ENCODE measurements at regions not wholly inside any gene's neighbourhood (a gene's known extent, or its start where the extent isn't known, plus 50 kb on each side); places are given as distances from the start of the nearest gene placed in this dataset.

DNA sequence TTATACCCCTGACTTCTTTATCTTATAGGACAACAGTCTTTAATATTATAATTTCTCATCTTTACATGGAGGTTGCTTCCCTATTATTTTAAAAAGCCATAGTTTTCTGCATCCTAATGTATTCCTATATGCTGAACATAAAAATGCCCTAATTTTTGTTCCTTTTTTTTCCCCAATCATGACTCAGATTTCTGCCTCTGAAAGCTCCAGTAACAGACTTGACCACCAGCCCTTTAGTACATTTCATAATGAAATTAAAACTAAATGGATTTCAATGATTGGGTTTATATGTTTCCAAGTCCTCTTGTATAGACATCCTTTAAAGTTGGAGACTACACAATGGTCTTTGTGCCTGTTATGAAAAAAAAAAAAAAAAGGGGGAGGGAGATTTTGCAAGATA, 712.5 kb downstream of the DIAPH3 start:
- DNase-seq (ENCODE audit: low spot score): no peak

DNA sequence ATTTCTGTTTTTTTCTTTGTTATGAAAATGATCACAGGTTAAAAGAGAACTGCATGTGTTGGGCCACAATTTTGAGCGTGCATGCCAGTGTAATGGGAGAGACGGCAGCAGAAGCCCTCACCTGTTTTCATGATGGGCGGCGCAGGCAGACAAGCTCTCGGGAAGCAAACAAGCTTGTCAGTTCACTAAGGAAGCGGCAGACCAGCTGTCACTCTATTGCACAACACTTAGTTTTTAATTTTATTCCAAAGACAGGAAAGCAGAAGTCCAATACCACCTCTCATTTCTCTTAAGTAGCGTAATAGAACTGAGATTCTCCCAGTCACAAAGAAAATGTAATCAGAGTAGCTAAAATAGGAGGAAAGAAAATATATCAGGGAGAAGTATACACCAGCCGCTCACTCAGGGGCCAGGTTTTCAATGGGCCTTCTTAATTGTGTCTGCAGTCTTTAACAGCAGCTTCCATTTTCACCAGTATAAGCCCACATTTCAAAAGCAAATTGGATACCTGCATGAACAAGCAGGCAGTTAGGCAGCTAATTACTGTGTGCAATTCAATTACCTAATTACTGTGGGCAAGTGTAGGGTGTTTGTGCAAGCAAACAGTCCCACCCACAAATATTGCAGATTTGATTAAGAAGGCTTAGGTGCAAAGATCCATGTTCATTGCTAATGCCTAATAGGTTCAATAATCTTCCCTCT, 711.4 kb downstream of the DIAPH3 start:
- DNase-seq (ENCODE audit: low spot score): no peak

DNA sequence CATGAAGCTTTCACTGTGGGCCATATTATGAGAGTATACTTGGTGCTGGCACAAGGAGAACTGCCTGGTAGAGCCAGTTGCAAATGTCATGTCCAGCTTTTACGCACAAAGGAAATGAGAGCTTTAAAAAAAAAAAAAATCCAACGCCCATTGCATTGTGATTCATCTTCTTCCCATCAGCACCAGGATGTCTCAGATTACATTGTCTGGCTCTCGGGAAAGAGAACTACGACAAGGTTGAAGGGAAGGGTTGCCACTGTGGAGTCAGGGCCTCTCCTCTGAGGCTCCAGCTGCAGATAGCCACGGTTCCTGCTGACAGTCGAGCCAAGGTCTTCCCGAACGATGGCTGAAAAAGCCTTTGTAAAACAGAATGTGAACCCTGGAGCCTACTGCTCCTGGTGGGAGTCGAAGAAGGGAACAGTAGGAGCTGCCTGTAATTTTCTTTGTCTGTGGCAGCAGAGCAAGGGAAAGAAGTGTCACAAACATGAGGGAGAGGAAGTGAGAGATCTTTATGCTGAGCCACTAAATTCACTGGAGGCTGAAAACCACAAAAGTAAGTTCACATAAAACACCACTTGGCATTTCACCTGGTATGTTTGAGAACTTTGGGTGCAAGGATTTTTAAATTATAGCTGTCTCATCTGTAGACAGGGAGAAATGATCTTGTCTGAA, 704.7 kb downstream of the DIAPH3 start:
- DNase-seq (ENCODE audit: low spot score): no peak

DNA sequence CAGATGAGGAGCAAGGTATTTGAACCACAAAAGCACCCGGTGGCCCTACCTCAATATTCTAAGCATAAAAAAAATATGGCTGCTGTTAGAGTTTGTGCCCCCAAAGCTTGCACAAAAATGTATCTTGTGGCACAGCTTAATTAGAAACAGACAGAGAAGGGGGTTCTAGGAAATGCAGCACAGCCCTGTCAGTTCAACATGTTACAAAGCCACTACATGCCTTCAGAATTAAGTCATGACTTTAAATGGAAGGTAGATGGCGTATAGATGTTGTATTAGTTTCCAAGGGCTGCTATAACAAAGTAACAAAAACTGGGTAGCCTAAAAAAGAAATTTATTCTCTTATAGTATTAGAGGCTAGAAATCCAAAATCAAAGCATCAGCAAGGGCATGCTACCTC, 703.8 kb downstream of the DIAPH3 start:
- DNase-seq (ENCODE audit: low spot score): no peak

DNA sequence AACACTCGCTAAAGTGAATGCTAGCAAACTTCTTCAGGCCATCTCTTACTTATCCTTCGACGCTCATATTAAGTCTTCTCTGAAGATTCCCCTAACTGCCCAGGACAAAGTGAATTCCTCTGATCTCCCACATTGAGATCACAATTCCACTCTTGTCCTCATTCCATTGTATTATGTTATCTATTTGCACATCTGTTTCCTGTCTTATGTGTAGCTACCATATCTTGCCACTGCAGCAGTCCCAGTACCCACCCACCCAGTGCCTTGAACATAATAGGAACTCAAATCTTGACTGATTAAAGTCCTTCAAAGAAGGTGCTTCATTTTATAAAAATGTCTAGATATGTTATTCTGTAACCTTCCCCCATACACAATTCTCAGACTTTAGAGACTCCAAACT, 702.3 kb downstream of the DIAPH3 start:
- no peak for DNase-seq (ENCODE audit: low spot score)

DNA sequence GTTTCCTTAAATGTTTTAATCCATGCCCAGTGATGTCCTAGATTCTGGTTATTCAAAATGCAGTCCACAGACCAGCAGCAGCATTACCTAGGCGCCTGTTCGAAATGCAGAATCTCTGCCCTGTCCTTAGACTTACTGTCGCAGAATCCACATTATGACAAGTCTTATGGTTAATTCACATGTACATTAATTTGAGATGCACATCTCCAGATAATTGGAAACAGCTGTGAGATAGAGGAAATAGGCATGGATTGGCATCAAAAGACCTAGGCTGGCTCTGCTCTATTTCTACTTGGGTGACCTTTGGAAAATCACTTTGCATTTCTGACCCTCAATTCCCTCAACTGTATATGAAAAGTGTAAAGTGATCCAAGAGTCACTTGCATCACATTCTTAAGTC, 700.7 kb downstream of the DIAPH3 start:
- DNase-seq (ENCODE audit: low spot score): no peak

DNA sequence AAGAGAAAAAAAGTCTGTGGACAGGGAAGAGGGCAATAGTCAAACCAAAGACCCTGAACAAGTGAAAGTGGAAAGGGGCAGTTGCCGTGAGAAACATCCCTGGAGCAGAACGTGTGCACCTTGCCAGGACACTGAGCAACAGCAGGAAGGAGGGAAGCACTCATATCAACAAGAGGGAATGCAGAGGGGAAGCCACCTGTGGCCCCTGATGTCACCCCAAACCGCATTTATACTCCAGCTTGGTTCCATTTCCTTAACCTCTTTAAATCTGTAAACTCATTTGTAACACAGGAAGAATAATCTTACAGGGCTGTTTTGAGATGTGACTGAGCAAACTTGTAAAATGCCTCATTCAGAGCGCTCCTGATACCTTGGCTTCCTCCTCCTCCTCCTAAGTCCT, 698.8 kb downstream of the DIAPH3 start:
- no peak for DNase-seq (ENCODE audit: low spot score)

DNA sequence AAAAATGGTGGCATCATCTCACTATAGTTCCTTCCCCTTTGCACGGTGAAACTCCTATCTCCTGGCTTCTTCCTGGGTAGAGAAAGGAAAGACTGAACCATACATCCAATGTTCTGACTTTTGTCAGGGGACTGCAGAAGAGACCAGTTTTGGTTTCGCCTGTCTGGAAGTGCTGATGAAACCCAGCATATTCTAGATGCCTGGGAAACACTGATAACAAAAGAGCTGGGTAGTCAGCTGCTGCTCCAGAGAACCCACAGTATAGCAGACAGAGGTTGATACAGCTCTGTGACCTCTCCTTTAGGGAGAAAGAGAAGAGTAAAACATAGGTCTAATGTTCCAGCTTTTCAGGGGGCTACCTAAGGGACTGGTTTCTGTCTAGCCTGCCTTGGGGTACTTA, 695.3 kb downstream of the DIAPH3 start:
- peak; percentile 12 for DNase-seq (ENCODE audit: low spot score)

DNA sequence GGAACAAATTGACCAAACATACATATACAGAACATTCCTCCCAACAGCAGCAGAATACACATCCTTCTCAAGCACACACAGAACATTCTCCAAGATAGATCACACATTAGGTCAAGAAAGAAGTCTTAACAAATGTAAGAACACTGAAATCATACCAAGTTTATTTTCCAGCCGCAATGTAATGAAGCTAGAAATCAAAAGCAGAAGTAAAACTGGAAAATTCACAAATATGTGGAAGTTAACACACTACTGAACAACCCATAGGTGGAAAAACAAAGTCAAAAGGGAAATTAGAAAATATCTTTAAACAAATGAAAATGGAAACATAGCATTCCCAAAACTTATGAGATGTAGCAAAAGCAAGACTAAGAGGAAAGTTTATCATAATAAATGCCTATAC, 692.6 kb downstream of the DIAPH3 start:
- DNase-seq (ENCODE audit: low spot score): no peak

DNA sequence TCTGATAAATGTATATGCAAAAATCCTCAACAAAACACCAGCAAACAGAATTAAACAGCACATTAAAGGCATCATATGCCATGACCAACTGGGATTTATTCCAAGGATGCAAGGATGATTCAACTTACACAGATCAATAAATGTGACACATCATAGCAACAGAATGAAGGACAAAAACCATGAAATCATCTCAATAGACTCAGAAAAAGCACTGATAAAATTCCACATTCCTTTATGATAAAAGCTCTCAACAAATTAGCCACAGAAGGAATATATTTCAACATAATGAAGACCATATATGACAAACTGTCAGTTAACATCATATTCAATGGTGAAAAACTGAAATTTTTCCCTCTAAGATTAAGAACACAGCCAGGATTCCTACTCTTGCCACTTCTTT, 691.6 kb downstream of the DIAPH3 start:
- DNase-seq (ENCODE audit: low spot score): no peak

DNA sequence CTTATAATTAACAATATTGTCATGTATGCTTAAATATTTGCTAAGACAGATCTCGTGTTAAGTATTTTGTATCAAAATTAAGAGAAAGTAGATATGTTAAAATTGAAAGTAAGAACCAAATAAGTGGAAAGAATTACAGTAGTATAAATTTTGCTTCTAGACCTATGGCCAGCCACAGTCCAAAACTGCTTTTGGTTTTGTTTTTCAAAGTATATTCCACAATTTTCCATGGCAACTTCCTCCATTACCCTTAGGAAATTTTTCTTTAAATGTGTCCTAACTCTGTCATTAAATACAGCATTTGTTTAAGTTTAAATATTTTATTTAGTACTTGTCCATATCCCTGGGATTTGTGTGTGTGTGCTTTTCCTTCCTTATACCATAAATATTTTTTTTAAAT, 689.0 kb downstream of the DIAPH3 start:
- DNase-seq (ENCODE audit: low spot score): no peak

DNA sequence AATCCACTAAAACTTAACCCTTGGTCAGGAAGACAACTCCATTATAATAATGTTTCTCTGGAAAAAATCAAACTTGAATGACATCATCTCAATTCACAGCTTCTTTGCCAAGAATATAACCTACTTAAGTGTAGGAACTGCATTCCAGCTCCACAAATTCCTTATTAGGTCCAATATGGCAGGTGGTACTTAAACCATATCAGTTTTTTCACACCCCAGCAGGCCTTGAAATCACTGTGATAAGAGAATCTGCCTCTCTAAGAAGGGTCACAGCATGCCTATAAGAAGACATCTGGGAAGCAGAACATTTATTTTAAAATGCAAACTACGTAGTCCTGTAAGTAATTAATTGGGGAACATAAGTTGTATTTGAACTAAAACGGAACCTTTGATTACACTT, 687.8 kb downstream of the DIAPH3 start:
- DNase-seq (ENCODE audit: low spot score): no peak

DNA sequence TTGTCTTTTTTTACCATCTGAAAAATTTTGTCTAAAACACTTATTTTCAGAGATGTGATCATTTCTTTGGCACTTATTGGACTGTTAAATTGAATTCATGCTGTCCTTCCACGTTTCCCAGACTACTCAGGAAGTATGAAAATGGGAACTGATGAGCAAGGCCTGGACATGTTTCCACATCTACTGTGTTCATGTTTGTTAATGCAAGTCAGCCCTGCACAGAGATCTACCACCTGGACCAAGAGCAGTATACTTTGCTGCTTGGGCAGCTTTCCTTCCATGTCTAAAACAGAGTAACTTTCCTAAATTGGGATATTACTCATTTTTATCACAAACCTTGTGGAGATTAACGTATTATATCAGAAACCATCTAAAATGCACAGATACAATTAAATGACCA, 687.4 kb downstream of the DIAPH3 start:
- no peak for DNase-seq (ENCODE audit: low spot score)

DNA sequence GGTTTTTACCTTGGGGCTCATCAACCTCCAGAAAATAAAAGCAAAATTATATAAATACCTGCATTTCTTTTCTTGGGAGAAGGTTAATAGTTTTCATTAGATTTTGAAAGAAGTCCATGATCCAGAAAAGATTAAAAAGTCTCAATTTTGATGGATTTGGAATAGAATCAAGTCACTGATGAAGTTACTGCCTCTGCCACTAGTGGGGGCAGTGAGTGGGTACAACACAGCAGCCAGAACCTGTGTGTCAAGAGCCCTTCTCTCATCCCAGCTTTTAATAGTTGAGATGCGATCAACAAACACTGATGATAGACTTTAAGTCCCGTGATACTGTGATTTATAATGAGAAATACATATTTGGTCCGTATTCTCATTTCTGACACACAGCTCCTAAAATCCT, 686.7 kb downstream of the DIAPH3 start:
- DNase-seq (ENCODE audit: low spot score): no peak

DNA sequence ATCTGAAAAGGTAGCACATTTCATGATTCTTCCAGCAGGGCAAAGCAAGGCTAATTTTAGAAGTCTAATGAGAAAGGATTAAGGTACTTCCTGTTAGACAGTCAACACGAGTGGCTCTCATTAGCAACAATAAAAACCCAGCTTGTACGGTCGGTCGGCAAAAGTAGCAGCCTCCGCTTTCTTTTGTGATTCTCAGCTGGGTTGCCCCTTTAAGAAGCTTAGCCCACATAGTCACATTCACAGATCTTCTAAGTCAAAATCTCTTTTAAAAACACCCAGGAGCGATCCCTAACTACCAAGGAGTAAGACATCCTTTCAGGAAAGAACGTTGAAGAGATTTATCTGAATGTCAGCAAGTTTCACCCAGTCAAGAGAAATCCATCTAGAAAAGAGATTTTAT, 684.8 kb downstream of the DIAPH3 start:
- DNase-seq (ENCODE audit: low spot score): no peak

DNA sequence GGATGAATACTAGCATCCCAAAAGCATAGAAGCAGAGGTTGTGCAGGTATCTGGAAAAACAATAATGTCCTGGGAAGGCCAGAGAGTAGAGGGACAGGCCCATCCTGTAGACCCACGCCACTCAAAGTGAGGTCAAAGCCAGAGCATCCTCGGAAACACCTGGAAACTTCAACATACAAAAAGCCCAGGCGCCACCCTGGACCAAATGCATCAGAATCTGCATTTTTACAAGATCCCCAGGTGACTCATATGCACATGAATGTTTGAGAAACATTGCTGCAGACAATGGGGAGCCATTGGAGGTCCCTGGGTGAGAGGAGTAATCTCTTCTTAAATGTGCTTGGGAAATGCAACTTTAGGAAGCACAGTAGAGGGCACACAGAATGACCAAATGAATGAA, 684.1 kb downstream of the DIAPH3 start:
- no peak for DNase-seq (ENCODE audit: low spot score)

DNA sequence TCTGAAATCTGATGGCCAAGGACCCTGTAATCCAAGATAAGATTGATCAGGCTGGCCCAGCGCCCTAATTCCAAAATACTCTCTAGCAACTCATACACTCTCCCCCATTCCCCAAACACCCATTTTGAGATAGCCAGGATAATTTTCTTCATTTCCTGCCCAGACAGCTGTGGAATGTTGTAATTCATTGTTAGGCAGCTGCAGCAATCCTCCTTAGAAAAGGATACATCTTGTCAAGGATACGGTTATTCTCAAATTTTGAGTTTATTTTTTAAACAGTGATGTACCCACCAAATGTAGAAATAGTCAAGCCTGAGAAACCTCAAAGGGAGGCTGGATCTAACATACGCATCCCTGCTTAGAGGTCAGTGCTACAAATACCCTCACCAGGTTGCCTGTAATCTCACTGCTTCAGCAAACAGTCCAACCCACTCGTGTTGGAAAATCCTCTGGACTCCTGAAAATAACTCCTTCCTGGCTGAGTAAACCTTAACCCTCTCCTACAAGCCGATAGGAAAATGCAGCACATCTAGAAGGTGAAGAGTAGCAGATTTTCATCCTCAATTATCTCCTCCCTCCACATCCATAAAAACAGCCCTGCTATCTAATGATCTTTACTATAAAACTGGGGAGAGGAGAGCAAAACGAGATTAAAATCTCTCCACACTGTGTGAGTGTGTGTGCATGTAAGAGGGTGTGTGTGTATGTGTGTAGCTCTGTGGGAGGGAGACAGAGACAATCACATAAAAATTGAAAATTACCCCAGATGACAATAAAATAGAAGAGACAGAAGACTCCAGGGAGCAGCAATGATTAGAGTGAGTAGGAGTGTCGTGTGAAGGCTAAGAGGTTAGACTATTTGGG, 683.1 kb downstream of the DIAPH3 start:
- no peak for DNase-seq (ENCODE audit: low spot score)

DNA sequence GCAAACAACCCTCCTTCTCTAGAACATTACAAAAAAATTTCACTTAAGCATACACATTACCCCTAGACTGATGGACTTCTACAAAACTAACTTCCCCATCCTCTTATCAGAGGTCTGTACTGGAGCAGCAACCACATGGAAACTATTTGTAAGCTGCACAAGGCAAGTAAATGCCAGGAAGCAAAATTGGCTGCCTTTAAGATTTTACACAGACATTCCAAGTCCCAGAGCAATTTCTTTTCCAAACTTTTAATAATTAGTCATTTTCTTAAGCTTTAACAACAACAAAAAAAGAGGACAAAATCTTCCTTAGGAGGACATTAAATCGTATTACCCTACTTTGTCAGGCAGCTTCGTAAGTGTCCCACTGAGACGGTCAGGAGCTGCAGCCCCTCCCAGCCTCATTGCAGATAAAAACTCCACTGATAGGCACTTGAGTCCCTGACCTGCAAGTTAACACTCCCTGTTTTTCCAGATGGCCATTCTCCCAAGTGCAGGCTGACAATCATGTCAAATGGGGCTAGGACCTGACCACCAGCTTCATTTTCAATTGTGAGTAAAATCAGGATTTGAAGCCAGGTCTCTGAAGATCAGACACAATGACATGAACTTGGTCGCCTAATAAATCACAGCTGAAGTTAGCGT, 680.1 kb downstream of the DIAPH3 start:
- no peak for DNase-seq (ENCODE audit: low spot score)

DNA sequence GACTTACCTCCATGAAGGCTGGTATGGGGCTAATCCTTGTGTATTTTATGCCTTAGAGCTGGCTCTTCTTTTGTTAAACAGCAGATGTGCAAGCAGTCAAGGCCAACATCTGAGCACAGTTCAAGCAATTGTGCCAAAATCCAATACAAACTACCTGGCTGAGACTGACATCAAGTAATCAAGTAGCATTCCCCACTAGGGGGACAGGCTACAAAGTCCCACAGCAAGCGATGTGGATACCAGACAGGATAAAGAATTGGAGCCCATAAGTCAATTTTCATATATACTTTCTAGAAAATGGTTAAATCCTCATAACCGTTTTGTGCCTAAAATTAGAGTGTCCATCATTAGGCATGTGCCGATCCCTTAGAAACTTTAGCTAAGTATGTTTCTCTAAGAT, 675.8 kb downstream of the DIAPH3 start:
- DNase-seq (ENCODE audit: low spot score): no peak

DNA sequence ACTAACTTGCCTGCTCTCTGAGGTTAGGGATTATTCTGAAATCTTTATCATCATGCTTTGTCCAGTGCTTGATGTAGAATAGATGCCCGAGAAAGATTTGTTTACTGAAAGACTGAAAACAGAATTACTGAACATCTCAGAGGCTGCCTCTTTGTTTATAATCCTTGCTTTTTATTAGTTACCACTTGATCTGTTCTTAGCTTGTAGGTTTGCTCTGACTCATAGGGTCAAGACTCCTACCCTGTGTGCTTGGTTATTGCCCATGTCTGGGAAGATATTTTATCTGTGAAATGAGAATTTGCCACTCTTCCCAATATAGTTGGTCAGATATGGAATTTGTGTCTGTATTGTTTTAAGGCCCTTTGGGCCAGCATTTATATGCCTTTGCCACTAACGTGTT, 675.3 kb downstream of the DIAPH3 start:
- no peak for DNase-seq (ENCODE audit: low spot score)

DNA sequence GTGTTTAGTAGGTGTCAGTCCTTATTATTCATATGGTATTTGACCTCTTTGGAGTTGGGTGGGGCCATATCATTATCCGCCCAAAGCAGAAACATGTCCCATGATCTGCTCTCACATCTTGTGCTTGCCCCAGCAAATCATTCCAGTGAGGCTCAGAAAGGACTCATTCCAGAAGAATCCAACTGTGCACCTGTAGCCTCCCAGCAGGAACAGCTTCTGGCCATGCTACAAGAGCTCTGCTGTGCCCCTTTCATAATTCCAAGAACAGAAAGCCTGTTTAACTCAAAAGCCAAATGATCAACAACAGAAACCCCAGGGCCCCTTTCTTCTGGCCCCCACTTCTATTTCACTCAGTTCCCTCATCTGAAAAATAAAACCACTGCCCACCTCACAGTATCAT, 673.1 kb downstream of the DIAPH3 start:
- DNase-seq (ENCODE audit: low spot score): no peak

DNA sequence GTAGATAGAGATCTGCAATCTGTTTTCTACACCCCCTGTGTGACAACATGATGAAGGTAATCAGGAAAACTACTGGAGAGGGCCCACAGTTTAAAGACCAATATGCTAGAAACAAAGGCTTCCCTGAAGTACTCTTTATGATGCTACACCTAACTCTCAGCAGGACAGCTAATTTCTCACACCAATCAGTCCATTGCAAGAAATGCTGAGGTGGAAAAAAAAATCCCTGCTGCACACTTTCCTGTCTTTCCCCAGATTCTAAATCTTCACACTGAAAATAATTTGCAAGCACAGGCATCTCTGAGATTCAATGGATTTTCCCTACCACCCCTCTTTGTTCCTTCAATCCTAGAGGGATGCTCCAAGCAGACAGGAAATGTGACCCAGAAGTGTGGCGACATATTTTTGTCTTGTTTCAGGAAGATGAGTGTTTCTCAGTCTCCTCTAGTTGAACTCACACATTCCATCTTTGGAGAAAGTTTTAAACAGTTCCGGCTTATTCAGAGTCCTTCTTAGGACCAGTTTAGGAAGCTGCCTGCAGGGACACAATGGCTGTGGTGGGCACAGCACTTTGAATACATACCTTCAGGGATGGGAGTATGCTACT, 671.6 kb downstream of the DIAPH3 start:
- no peak for DNase-seq (ENCODE audit: low spot score)
